Endothelial cell of umbilical vein (primary cell): ENCODE measurements at regions not wholly inside any gene's neighbourhood (a gene's known extent, or its start where the extent isn't known, plus 50 kb on each side); places are given as distances from the start of the nearest gene placed in this dataset.

ENCODE experiments used
- BruUV-seq: library from RNA; stranded (reverse); fragments of 400-500 nt; replicated peaks from 2 replicates; lab custom pipeline; 2021; lab: Mats Ljungman, UMichigan
- CTCF ChIA-PET: fragments of 300-600, 350-600 bp; sonication (Branson Sonifier 250); formaldehyde crosslinking; loops from one replicate; lab custom pipeline; 2021; ENCODE audit warnings: antibody characterized with exemption, inconsistent platforms; lab: Charles Lee
- POLR2A ChIA-PET: fragments of 300-600, 350-600 bp; sonication (Branson Sonifier 250); formaldehyde crosslinking; loops from one replicate; lab custom pipeline; 2021; ENCODE audit warnings: antibody characterized with exemption, inconsistent platforms; lab: Charles Lee
- DNase-seq: peaks from one replicate; pipeline ENCODE4 v3.0.0-alpha.2; 2011; ENCODE audit warnings: low read depth, low spot score
- FAIRE-seq: peaks from 2 replicates; lab custom pipeline; 2011; peaks lifted over from hg19 to GRCh38; lab: Jason Lieb, UNC
- H2AFZ ChIP-seq: 2 replicates; pipeline ENCODE4 v1.6.0; 2012; ENCODE audit warnings: low read depth, low read length, control low read depth, inconsistent platforms
- H3K27ac ChIP-seq: 2 replicates; pipeline ENCODE4 v1.5.1; 2011; ENCODE audit warnings: low read depth, mild to moderate bottlenecking, control low read depth, low read length, moderate library complexity; ENCODE audit not compliant: insufficient read depth
- H3K27me3 ChIP-seq, 2 experiments: 2 replicates each; pipeline versions ENCODE4 v1.6.0 to v1.6.1; 2011; ENCODE audit warnings: low read length in 2 of 2, mixed read lengths in 1 of 2; ENCODE audit not compliant: control insufficient read depth in 2 of 2, insufficient read depth in 2 of 2
- H3K36me3 ChIP-seq, 2 experiments: 2 replicates in 1 of 2; 3 replicates in 1 of 2; pipeline ENCODE4 v1.5.1; 2011; ENCODE audit warnings: low read length in 2 of 2, mild to moderate bottlenecking in 1 of 2, moderate library complexity in 1 of 2; ENCODE audit not compliant: control insufficient read depth in 2 of 2, insufficient read depth in 2 of 2; ENCODE audit errors: extremely low read depth in 1 of 2
- H3K4me1 ChIP-seq: 3 replicates; pipeline ENCODE4 v1.5.1; 2011; ENCODE audit warnings: mild to moderate bottlenecking, low read length; ENCODE audit not compliant: control insufficient read depth, insufficient read depth; ENCODE audit errors: extremely low read depth
- H3K4me2 ChIP-seq: 2 replicates; pipeline ENCODE4 v1.6.1; 2011; ENCODE audit warnings: low read length, control low read depth, mixed read lengths; ENCODE audit not compliant: insufficient read depth
- H3K4me3 ChIP-seq, 3 experiments: fragments of 200-600 bp in 1 of 3; sonication (generic), shearing (Covaris generic) in 1 of 3; replicated peaks in 1 of 3; 2 replicates each; pipeline ENCODE4 v1.5.1; 2011 to 2016; ENCODE audit warnings: control low read depth in 3 of 3, low read length in 3 of 3, mild to moderate bottlenecking in 2 of 3, inconsistent platforms in 1 of 3, low read depth in 1 of 3, moderate library complexity in 1 of 3; ENCODE audit not compliant: insufficient read depth in 1 of 3
- H3K79me2 ChIP-seq: 2 replicates; pipeline ENCODE4 v1.6.0; 2012; ENCODE audit warnings: low read length, inconsistent platforms; ENCODE audit not compliant: control insufficient read depth, insufficient read depth
- H3K9ac ChIP-seq: replicated peaks from 2 replicates; pipeline ENCODE3; 2011; ENCODE audit warnings: low read length, control low read depth; ENCODE audit not compliant: insufficient read depth; ENCODE audit errors: extremely low read depth
- H3K9me1 ChIP-seq: replicated peaks from 3 replicates; pipeline ENCODE4 v1.6.0; 2011; ENCODE audit warnings: mild to moderate bottlenecking, low read length; ENCODE audit not compliant: control insufficient read depth, insufficient read depth; ENCODE audit errors: extremely low read depth
- H3K9me3 ChIP-seq: replicated peaks from 2 replicates; pipeline ENCODE4 v1.5.1; 2012; ENCODE audit warnings: low read length, inconsistent platforms; ENCODE audit not compliant: control insufficient read depth, insufficient read depth
- H4K20me1 ChIP-seq: replicated peaks from 2 replicates; pipeline ENCODE3; 2011; ENCODE audit warnings: mild to moderate bottlenecking, low read length; ENCODE audit not compliant: control insufficient read depth, insufficient read depth; ENCODE audit errors: extremely low read depth
- CTCF ChIP-seq, 2 donors: IDR thresholded peaks; 1 replicate in 1 of 2; 2 replicates in 1 of 2; pipeline ENCODE4 v1.5.1; 2011; ENCODE audit warnings: low read length in 2 of 2, mild to moderate bottlenecking in 2 of 2, moderate library complexity in 2 of 2, control low read depth in 1 of 2, inconsistent platforms in 1 of 2, low read depth in 1 of 2; ENCODE audit not compliant: insufficient read depth in 1 of 2; ENCODE audit errors: extremely low read depth in 1 of 2
- EZH2 ChIP-seq: IDR thresholded peaks from 2 replicates; pipeline ENCODE4 v1.6.1; 2012; ENCODE audit warnings: borderline replicate concordance, low read depth, mild to moderate bottlenecking, moderate library complexity, low read length, inconsistent platforms; ENCODE audit not compliant: severe bottlenecking
- FOS ChIP-seq: IDR thresholded peaks from 2 replicates; pipeline ENCODE4 v1.6.1; 2011; ENCODE audit warnings: mild to moderate bottlenecking, low read length, moderate library complexity, borderline replicate concordance; ENCODE audit not compliant: insufficient read depth
- GATA2 ChIP-seq: IDR thresholded peaks from 2 replicates; pipeline ENCODE4 v1.7.0; 2011; ENCODE audit warnings: low read depth, mild to moderate bottlenecking, moderate library complexity, mixed read lengths, low read length; ENCODE audit not compliant: insufficient read length, insufficient read depth
- JUN ChIP-seq: IDR thresholded peaks from 2 replicates; pipeline ENCODE4 v1.6.1; 2011; ENCODE audit warnings: borderline replicate concordance, low read depth; ENCODE audit not compliant: insufficient read length, insufficient read depth
- MAX ChIP-seq: IDR thresholded peaks from 2 replicates; pipeline ENCODE4 v1.6.1; 2011; ENCODE audit not compliant: insufficient read depth, insufficient read length
- MYC ChIP-seq: IDR thresholded peaks from one replicate; pipeline ENCODE4 v1.6.1; 2011; ENCODE audit warnings: mild to moderate bottlenecking, low read depth, low read length
- POLR2A ChIP-seq: IDR thresholded peaks from 2 replicates; pipeline ENCODE4 v1.6.1; 2012; ENCODE audit warnings: low read depth, mild to moderate bottlenecking, control low read depth, low read length
- POLR2AphosphoS5 ChIP-seq: IDR thresholded peaks from 2 replicates; pipeline ENCODE4 v1.6.1; 2012; ENCODE audit warnings: low read depth, mild to moderate bottlenecking, control low read depth, low read length, moderate library complexity; ENCODE audit not compliant: insufficient read depth
- dilution Hi-C: fragments of 300-500 bp; cut with MboI; formaldehyde crosslinking; loops from one replicate; pipeline ENCODE4 v1.15.0; 2019; ENCODE audit warnings: low sequenced_read_pairs; ENCODE audit not compliant: extremely low pct_ligation_motif_present
- intact Hi-C: fragments of 100-400 bp; cut with micrococcal nuclease; formaldehyde crosslinking; loops from one replicate; pipeline ENCODE4 v1.10.0; 2022

DNA sequence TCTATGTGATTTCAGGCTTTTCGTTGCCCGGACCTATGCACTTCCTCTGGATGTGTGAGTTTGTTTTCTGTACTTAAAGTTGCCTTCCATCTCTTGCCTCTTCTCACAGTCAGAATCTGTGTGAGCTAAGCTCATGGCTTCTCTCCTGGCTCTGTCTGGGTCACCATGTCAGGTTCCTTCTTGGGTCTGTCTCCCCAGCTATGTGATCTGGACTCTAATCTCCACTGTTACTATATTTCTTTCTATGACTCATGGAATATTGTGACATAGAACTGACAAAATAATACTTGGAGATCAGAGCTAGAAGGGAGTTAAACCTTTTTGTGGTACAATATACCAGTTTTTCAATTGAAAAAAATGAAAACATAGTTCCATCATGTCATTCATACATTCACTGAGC, 172.7 kb upstream of the FGGY start:
- Histone ChIP-seq H3K27ac (no peak overlapping the region), H3K4me3 (no peak overlapping the region), H3K4me1 (peaks cover 24% of the 10 kb centered on the region), H2AFZ (no peak overlapping the region), H3K9ac (no peak overlapping the region), H4K20me1 (no peaks in the 10 kb centered on the region), H3K27me3 (no peaks in the 10 kb centered on the region), H3K9me3 (no peaks in the 10 kb centered on the region), H3K9me1 (no peaks in the 10 kb centered on the region), H3K4me2 (no peak overlapping the region), H3K79me2 (no peaks in the 10 kb centered on the region), H3K36me3 (no peaks in the 10 kb centered on the region)
- POLR2A ChIA-PET, result no interaction called here
- TF ChIP-seq MAX (no peak), JUN (no peak), EZH2 (no peak), GATA2 (no peak), FOS (no peak), POLR2A (no peak), CTCF (IDR thresholded peaks at IDR 0.05; ENCODE audit: extremely low read depth in 1 of 2, insufficient read depth in 1 of 2, low read depth in 1 of 2, low read length in 2 of 2) (no peak), POLR2AphosphoS5 (no peak), MYC (no peak)
- DNase-seq (no peak), FAIRE-seq (no peak)
- no TSS peak for BruUV-seq
- CTCF ChIA-PET, result interaction anchor here (1.3 kb wide), 1 partner anchor 9 kb away, joined by 5 read pairs; no protein-coding TSS in a partner anchor
- intact Hi-C loops, result no loop called here
- dilution Hi-C loops, result no loop called here
